Esophagus squamous epithelium (tissue), 5 donors: ENCODE measurements at regions not wholly inside any gene's neighbourhood (a gene's known extent, or its start where the extent isn't known, plus 50 kb on each side); places are given as distances from the start of the nearest gene placed in this dataset.

ENCODE experiments used
- DNase-seq: peaks from one replicate; lab custom pipeline; 2025; lab: John Stamatoyannopoulos, UW
- H3K27ac ChIP-seq, 4 donors: fragments of 200-600 bp; sonication (generic); one replicate each; pipeline ENCODE4 v1.5.1; 2016 to 2019; ENCODE audit warnings: mild to moderate bottlenecking in 1 of 4
- H3K27me3 ChIP-seq, 4 donors: fragments of 200-600 bp; sonication (generic); 1 replicate in 3 of 4; 2 replicates in 1 of 4; pipeline versions ENCODE4 v1.5.1 to v1.6.0; 2017 to 2021; ENCODE audit warnings: antibody characterized with exemption in 1 of 4
- H3K36me3 ChIP-seq, 3 donors: fragments of 200-600 bp; sonication (generic); one replicate each; pipeline ENCODE4 v1.5.1; 2016 to 2019
- H3K4me1 ChIP-seq, 3 donors: fragments of 200-600 bp; sonication (generic); one replicate each; pipeline ENCODE4 v1.5.1; 2017 to 2019
- H3K4me3 ChIP-seq, 4 donors: fragments of 200-600 bp; sonication (generic); 1 replicate in 3 of 4; 2 replicates in 1 of 4; pipeline ENCODE4 v1.5.1; 2016 to 2019; ENCODE audit warnings: mild to moderate bottlenecking in 2 of 4, moderate library complexity in 1 of 4
- H3K9me3 ChIP-seq, 3 donors: fragments of 200-600 bp; sonication (generic); one replicate each; pipeline ENCODE4 v1.5.1; 2016 to 2019
- POLR2A ChIP-seq, 4 donors: fragments of 450-650 bp; IDR thresholded peaks; one replicate each; pipeline ENCODE4 v1.6.1; 2017; ENCODE audit warnings: antibody characterized with exemption in 4 of 4, mild to moderate bottlenecking in 4 of 4, moderate library complexity in 3 of 4
- WGBS, 2 donors: methylation state at CpG; one replicate each; pipeline ENCODE4 v1.1.5; 2018; 5-methylcytosine and 5-hydroxymethylcytosine counted together
- intact Hi-C: fragments of 100-400 bp; cut with DNase I; formaldehyde crosslinking; loops from one replicate; pipeline ENCODE4 v1.15.0; 2022
- TF ChIP-seq, protein P1 (sequence below), 6 experiments: fragments of 450-650 bp in 4 of 6; fragments of 200-600 bp in 2 of 6; sonication (generic) in 2 of 6; IDR thresholded peaks; one replicate each; pipeline ENCODE4 v1.5.1; 2016 to 2019; ENCODE audit warnings: antibody characterized with exemption in 6 of 6, mild to moderate bottlenecking in 4 of 6, moderate library complexity in 4 of 6
- donor health status: DM: yes; HTN: yes; CAD: no.

DNA sequence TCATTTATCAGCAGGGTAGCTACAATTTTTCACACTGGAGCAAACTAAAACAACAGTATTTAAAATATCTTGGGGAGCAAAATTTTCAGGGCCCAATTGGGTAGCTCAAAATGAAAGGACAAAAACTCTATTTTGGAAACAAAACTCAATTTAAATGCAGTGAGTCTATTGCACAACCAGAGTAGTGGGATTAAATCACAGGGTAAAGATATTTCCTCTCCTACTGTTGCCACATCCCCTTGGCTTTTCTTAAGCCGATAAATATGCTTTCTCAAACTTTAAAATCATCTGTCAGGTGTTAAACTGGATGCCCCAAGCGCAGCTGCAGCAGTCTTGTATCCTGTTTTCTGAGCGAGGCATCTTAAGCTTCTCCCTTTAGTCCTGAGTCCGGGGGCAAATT, 1474.3 kb upstream of the CDH9 start:
- TF ChIP-seq, protein P1, sequence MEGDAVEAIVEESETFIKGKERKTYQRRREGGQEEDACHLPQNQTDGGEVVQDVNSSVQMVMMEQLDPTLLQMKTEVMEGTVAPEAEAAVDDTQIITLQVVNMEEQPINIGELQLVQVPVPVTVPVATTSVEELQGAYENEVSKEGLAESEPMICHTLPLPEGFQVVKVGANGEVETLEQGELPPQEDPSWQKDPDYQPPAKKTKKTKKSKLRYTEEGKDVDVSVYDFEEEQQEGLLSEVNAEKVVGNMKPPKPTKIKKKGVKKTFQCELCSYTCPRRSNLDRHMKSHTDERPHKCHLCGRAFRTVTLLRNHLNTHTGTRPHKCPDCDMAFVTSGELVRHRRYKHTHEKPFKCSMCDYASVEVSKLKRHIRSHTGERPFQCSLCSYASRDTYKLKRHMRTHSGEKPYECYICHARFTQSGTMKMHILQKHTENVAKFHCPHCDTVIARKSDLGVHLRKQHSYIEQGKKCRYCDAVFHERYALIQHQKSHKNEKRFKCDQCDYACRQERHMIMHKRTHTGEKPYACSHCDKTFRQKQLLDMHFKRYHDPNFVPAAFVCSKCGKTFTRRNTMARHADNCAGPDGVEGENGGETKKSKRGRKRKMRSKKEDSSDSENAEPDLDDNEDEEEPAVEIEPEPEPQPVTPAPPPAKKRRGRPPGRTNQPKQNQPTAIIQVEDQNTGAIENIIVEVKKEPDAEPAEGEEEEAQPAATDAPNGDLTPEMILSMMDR (IDR thresholded peaks at IDR 0.05) = no peak
- no peak for TF ChIP-seq POLR2A (IDR thresholded peaks at IDR 0.05)
- no peak for DNase-seq

DNA sequence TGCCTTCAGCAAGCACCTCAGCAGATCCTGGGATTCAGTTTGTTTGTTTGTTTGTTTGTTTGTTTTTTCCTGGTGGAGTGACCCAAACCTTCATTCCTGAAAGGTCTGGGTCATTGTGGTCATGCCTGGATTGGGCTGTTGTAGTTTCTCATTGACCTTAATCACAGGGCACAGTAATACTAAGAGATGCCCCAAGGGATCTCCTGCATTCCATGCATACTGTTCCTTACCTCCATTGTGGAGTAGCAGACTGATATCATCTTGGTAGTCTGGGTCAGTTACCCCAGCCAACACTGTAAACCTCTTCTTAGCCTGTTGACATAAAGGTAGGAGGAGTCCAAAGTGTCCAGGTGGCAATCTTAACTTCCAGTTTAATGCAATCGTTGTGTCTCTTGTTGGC, 1466.7 kb upstream of the CDH9 start:
- DNase-seq = no peak
- no peak for TF ChIP-seq POLR2A (IDR thresholded peaks at IDR 0.05)
- TF ChIP-seq, protein P1 (IDR thresholded peaks at IDR 0.05) = no peak
- Histone ChIP-seq H3K27ac (no peak overlapping the region), H3K27me3 (no peaks in the 10 kb centered on the region), H3K4me3 (no peak overlapping the region), H3K4me1 (no peaks in the 10 kb centered on the region), H3K9me3 (peaks cover 0 to 14% (median 0%) of the 10 kb centered on the region in 3 donors), H3K36me3 (no peaks in the 10 kb centered on the region)
- intact Hi-C loops = no loop called here
- WGBS, 2 donors = 29 to 50% methylated on average over 1 of the region's 1 CpG

More for the DNA sequence above, 1474.3 kb upstream of the CDH9 start:
- Histone ChIP-seq H3K4me3 (no peak overlapping the region), H3K4me1 (no peaks in the 10 kb centered on the region), H3K36me3 (no peaks in the 10 kb centered on the region), H3K27me3 (no peaks in the 10 kb centered on the region), H3K27ac (no peak overlapping the region), H3K9me3 (no peaks in the 10 kb centered on the region)
- WGBS, 2 donors = 56 to 58% methylated on average over 4 of the region's 4 CpGs
- intact Hi-C loops = no loop called here

DNA sequence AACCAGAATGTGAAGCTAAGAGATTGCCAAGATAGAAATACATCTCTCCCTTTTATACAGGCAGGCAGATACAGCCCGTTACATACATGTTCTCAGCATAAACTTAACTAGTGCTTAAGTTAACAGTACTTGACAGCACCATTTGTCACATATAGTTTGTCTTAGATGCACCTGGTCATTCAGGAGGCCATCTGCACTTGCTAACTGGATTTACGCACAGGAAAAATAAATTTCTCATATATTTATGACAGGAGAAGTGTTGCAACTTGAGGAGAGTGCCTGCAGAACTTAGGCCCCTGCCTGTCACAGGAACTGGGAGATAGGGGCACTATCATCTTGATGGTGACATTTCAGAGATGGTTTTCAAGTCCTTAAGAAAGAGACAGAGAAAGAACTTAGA, 1462.1 kb upstream of the CDH9 start:
- DNase-seq = no peak
- H3K27me3 ChIP-seq = no peaks in the 10 kb centered on the region
- intact Hi-C loops = no loop called here
- peaks cover 0 to 7% (median 0%) of the 10 kb centered on the region in 3 donors for H3K9me3 ChIP-seq
- H3K4me1 ChIP-seq = no peaks in the 10 kb centered on the region
- TF ChIP-seq, protein P1 (IDR thresholded peaks at IDR 0.05) = no peak
- TF ChIP-seq POLR2A (IDR thresholded peaks at IDR 0.05) = no peak
- H3K27ac ChIP-seq = no peak overlapping the region
- no peak overlapping the region for H3K4me3 ChIP-seq
- 41 to 57% methylated on average over 2 of the region's 2 CpGs for WGBS, 2 donors
- H3K36me3 ChIP-seq = no peaks in the 10 kb centered on the region

DNA sequence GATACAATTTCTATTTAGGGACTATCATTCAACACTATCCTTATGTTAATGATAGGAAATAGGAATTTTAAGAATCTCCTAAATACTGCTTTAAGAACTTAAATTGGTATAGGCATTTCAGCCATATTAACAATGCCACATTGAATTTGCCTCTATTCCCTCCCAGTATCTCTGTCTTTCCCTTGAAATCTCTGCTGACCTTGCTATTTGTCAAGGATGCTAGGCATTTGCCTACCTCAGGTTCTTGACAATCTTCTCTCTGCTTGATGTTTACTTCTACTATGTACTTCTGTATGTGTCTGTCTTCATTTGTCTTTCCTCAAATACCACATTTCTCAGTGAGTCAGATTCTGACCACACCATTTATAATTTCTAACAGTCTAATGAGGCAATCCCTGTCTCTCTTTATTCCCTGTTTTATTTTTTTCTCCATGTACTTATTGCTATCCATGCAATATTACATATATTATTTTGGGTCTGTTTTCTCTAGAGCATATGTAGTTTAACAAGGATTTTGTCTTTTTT, 1461.4 kb upstream of the CDH9 start:
- DNase-seq = no peak
- intact Hi-C loops = no loop called here
- no peak overlapping the region for H3K27ac ChIP-seq
- H3K4me3 ChIP-seq = no peak overlapping the region
- peaks cover 0 to under 1% (median 0%) of the 10 kb centered on the region in 3 donors for H3K9me3 ChIP-seq
- no peaks in the 10 kb centered on the region for H3K36me3 ChIP-seq
- TF ChIP-seq POLR2A (IDR thresholded peaks at IDR 0.05) = no peak
- TF ChIP-seq, protein P1 (IDR thresholded peaks at IDR 0.05) = no peak
- H3K4me1 ChIP-seq = no peaks in the 10 kb centered on the region
- H3K27me3 ChIP-seq = no peaks in the 10 kb centered on the region

DNA sequence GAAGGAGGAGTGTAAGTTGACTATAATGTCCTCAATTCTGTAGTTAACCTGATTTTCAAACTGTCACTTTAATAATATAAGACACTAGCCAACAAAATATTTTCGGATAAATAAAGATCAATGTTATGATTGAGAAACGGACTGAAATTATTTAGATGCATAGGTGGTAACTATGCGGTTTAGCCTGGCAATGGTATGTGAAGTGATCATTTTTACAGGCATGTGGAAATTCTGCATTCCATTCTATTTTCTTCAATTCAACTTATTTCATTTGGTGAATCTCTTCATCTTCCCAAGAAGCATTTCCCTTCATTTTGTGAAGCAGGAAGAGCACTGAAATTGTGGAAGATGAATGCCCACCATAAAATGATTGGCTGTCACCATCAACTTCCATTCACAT, 1457.5 kb upstream of the CDH9 start:
- TF ChIP-seq POLR2A (IDR thresholded peaks at IDR 0.05) = no peak
- H3K27me3 ChIP-seq = no peaks in the 10 kb centered on the region
- H3K4me3 ChIP-seq = no peak overlapping the region
- no peaks in the 10 kb centered on the region for H3K36me3 ChIP-seq
- H3K9me3 ChIP-seq = no peaks in the 10 kb centered on the region
- H3K27ac ChIP-seq = no peak overlapping the region
- H3K4me1 ChIP-seq = no peaks in the 10 kb centered on the region
- DNase-seq = no peak
- intact Hi-C loops = no loop called here
- WGBS, 2 donors = 72 to 73% methylated on average over 3 of the region's 3 CpGs

DNA sequence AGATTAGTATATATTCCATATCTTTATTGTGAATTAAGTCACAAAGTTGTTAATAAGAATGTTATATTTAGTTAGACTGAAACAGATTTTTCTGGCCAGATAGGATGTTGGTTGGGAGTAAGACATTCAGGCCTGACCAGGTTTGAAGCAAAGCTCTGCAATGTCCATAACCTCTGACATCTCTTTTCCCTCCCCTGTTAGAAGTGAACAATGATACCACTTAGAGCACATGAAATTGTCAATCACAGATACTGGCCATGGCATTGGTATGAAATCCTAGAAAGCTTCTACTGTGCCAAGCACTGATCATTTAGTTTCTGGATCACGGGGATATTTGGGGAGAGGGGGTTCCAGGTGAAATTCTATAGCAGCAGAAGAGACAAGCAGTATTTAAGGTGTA, 1455.1 kb upstream of the CDH9 start:
- intact Hi-C loops = no loop called here
- H3K27me3 ChIP-seq = no peaks in the 10 kb centered on the region
- H3K36me3 ChIP-seq = no peaks in the 10 kb centered on the region
- no peak overlapping the region for H3K4me3 ChIP-seq
- DNase-seq = no peak
- no peak overlapping the region for H3K27ac ChIP-seq
- no peaks in the 10 kb centered on the region for H3K4me1 ChIP-seq
- 67 to 87% methylated on average over 1 of the region's 1 CpG for WGBS, 2 donors
- TF ChIP-seq POLR2A (IDR thresholded peaks at IDR 0.05) = no peak
- TF ChIP-seq, protein P1 (IDR thresholded peaks at IDR 0.05) = no peak
- H3K9me3 ChIP-seq = no peaks in the 10 kb centered on the region
